ENCODE measurements at regions not wholly inside any gene's neighbourhood (a gene's known extent, or its start where the extent isn't known, plus 50 kb on each side); places are given as distances from the start of the nearest gene placed in this dataset.
A peak's percentile ranks its signal among the peaks of the same experiment; 100 is the strongest.

- no peak for TF ChIP-seq CTCF (IDR thresholded peaks at IDR 0.05; ENCODE audit: insufficient read depth, low read depth, low read length, missing control alignments)
- H3K4me3 ChIP-seq (ENCODE audit: low read length) = no peak overlapping the region
- DNase-seq (ENCODE audit: low read depth) = no peak
Observed at GRCh38 chr13:32905864-32906180, 110.4 kb upstream of the KL start.

GRCh38 chr13:32907211-32907610 lies 109.0 kb upstream of the KL start:
- DNase-seq (ENCODE audit: low read depth) = no peak
- TF ChIP-seq CTCF (IDR thresholded peaks at IDR 0.05; ENCODE audit: insufficient read depth, low read depth, low read length, missing control alignments) = no peak
- H3K4me3 ChIP-seq (ENCODE audit: low read length) = no peak overlapping the region

GRCh38 chr13:32910530-32910929 lies 105.7 kb upstream of the KL start:
- no peak for DNase-seq (ENCODE audit: low read depth)
- no peak overlapping the region for H3K4me3 ChIP-seq (ENCODE audit: low read length)
- no peak for TF ChIP-seq CTCF (IDR thresholded peaks at IDR 0.05; ENCODE audit: insufficient read depth, low read depth, low read length, missing control alignments)

GRCh38 chr13:32911506-32911905 lies 104.7 kb upstream of the KL start:
- no peak overlapping the region for H3K4me3 ChIP-seq (ENCODE audit: low read length)
- TF ChIP-seq CTCF (IDR thresholded peaks at IDR 0.05; ENCODE audit: insufficient read depth, low read depth, low read length, missing control alignments) = peak; percentile 79
- DNase-seq (ENCODE audit: low read depth) = peak; percentile 79

GRCh38 chr13:32914686-32915085 lies 101.5 kb upstream of the KL start:
- H3K4me3 ChIP-seq (ENCODE audit: low read length) = no peak overlapping the region
- peak; percentile 65 for DNase-seq (ENCODE audit: low read depth)
- TF ChIP-seq CTCF (IDR thresholded peaks at IDR 0.05; ENCODE audit: insufficient read depth, low read depth, low read length, missing control alignments) = no peak

GRCh38 chr13:32917504-32917903 lies 98.7 kb upstream of the KL start:
- H3K4me3 ChIP-seq (ENCODE audit: low read length) = no peak overlapping the region
- peak; percentile 29 for DNase-seq (ENCODE audit: low read depth)
- TF ChIP-seq CTCF (IDR thresholded peaks at IDR 0.05; ENCODE audit: insufficient read depth, low read depth, low read length, missing control alignments) = no peak

GRCh38 chr13:32923725-32924124 lies 92.5 kb upstream of the KL start:
- H3K4me3 ChIP-seq (ENCODE audit: low read length) = no peak overlapping the region
- no peak for DNase-seq (ENCODE audit: low read depth)
- no peak for TF ChIP-seq CTCF (IDR thresholded peaks at IDR 0.05; ENCODE audit: insufficient read depth, low read depth, low read length, missing control alignments)

Data from epithelial cell of esophagus (primary cell).